Chondrocyte (in vitro differentiated cells): ENCODE measurements at regions not wholly inside any gene's neighbourhood (a gene's known extent, or its start where the extent isn't known, plus 50 kb on each side); places are given as distances from the start of the nearest gene placed in this dataset.

Source experiments
- DNase-seq: peaks from one replicate; pipeline ENCODE4 v3.0.0; 2021; ENCODE audit warnings: mixed read lengths, low spot score
- H3K27ac Mint-ChIP-seq: one replicate; pipeline ENCODE4 v1.8.0; 2021; ENCODE audit warnings: mild to moderate bottlenecking, moderate library complexity, mixed read lengths; ENCODE audit not compliant: unreplicated experiment
- H3K27me3 Mint-ChIP-seq: 2 replicates; pipeline ENCODE4 v1.8.0; 2021; ENCODE audit warnings: low read depth, mixed read lengths
- H3K36me3 Mint-ChIP-seq: 2 replicates; pipeline ENCODE4 v1.8.0; 2021; ENCODE audit warnings: low read depth, mixed read lengths
- H3K4me1 Mint-ChIP-seq: 2 replicates; pipeline ENCODE4 v1.8.0; 2021; ENCODE audit warnings: low read depth, mild to moderate bottlenecking, mixed read lengths
- H3K4me3 Mint-ChIP-seq: one replicate; pipeline ENCODE4 v1.8.0; 2021; ENCODE audit warnings: mild to moderate bottlenecking, moderate library complexity, mixed read lengths; ENCODE audit not compliant: unreplicated experiment
- H3K9me3 Mint-ChIP-seq: 2 replicates; pipeline ENCODE4 v1.8.0; 2021; ENCODE audit warnings: low read depth, mixed read lengths
- TF ChIP-seq, protein P1 (sequence below): fragments of 200-600 bp; sonication (generic); IDR thresholded peaks from 2 replicates; pipeline ENCODE4 v1.5.0; 2021; ENCODE audit warnings: antibody characterized with exemption, mild to moderate bottlenecking, moderate library complexity

- peaks cover 5% of the 10 kb centered on the region for H3K9me3 Mint-ChIP-seq
- peaks cover 21% of the 10 kb centered on the region for H3K4me1 Mint-ChIP-seq
- TF ChIP-seq, protein P1, sequence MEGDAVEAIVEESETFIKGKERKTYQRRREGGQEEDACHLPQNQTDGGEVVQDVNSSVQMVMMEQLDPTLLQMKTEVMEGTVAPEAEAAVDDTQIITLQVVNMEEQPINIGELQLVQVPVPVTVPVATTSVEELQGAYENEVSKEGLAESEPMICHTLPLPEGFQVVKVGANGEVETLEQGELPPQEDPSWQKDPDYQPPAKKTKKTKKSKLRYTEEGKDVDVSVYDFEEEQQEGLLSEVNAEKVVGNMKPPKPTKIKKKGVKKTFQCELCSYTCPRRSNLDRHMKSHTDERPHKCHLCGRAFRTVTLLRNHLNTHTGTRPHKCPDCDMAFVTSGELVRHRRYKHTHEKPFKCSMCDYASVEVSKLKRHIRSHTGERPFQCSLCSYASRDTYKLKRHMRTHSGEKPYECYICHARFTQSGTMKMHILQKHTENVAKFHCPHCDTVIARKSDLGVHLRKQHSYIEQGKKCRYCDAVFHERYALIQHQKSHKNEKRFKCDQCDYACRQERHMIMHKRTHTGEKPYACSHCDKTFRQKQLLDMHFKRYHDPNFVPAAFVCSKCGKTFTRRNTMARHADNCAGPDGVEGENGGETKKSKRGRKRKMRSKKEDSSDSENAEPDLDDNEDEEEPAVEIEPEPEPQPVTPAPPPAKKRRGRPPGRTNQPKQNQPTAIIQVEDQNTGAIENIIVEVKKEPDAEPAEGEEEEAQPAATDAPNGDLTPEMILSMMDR, result no peak
- H3K27me3 Mint-ChIP-seq, result no peaks in the 10 kb centered on the region
- DNase-seq, result no peak
- H3K27ac Mint-ChIP-seq, result no peak overlapping the region
- H3K4me3 Mint-ChIP-seq, result no peak overlapping the region
- no peaks in the 10 kb centered on the region for H3K36me3 Mint-ChIP-seq
Measured at GRCh38 chr3:55406696-55407425, 80.2 kb downstream of the WNT5A start.

DNA sequence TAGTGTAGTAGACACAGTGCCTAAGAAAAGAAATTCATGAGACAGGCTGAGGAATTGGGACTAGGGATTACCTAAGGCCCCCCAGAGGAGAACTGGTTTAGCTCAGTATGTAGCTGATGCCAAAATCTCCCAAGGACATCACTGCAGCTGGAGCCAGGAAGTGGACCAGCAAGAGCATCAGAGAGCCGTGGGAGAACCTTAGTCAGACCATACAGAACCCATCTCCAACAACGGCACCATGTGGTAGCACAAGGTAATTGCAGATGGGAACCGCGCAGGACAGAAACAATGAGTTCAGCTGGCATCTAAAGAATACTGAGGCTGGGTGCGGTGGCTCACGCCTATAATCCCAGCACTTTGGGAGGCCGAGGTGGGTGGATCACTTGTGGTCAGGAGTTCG is 81.7 kb downstream of the WNT5A start:
- no peak for DNase-seq
- no peak overlapping the region for H3K27ac Mint-ChIP-seq

DNA sequence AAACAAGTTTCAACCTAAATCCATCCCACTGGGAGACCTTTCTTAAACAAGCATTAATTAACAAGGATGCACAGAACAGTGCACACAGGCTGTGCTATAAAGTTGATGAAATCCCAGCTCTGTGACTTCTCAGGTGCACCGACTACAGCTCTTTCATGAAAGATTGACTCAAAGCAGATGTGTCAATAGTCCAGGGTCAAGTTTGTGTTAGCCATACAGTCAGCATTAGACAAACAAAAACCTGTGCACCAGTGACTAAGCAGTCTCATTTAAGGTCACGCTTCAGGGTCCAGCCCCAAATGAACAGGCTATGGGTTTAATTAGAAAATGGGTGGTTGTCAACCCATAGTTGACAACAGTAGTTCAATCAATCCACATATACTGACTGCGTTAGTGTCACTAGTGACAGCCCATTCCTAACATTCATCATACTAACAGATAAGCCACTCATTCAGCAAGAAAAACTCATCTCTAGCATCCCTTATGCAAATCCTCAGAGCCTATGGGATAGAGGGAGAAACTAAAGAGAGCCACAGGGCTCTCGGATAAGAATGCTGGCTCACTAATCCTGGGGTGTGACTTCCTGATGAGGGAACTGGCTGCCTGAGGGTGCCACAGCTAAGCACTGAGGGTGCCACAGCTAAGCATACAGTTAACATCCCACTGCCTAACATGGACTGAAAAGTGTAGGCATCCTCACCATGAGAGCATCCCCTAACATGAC is 84.1 kb downstream of the WNT5A start:
- peaks cover 10% of the 10 kb centered on the region for H3K4me1 Mint-ChIP-seq
- TF ChIP-seq, protein P1, result no peak
- H3K27ac Mint-ChIP-seq, result no peak overlapping the region
- H3K27me3 Mint-ChIP-seq, result no peaks in the 10 kb centered on the region
- DNase-seq, result no peak
- peaks cover 5% of the 10 kb centered on the region for H3K9me3 Mint-ChIP-seq
- no peaks in the 10 kb centered on the region for H3K36me3 Mint-ChIP-seq
- no peak overlapping the region for H3K4me3 Mint-ChIP-seq

More for the DNA sequence above, 81.7 kb downstream of the WNT5A start:
- Mint-ChIP-seq H3K36me3 (no peaks in the 10 kb centered on the region), H3K4me1 (peaks cover 21% of the 10 kb centered on the region), H3K4me3 (no peak overlapping the region), H3K9me3 (peaks cover 5% of the 10 kb centered on the region), H3K27me3 (no peaks in the 10 kb centered on the region)
- TF ChIP-seq, protein P1, result peak; percentile 46

DNA sequence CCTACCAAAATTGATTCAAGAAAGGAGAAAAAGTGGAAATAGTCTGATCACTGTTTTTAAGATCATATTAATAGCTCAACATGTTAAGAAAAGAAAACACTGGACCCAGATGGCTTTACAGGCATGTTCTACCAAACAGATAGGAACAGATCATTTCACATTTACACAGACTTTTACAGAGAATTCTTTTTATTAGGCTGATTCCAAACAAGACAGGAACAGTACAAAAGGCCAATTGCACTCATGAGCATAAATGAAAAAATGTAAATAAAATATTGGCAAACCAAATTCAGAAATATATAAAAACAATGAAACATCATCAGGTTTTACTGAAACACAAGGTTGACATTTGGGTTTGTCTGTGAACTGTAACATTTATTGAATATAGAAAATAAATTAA is 106.5 kb downstream of the WNT5A start:
- TF ChIP-seq, protein P1, result no peak
- no peak for DNase-seq
- Mint-ChIP-seq H3K36me3 (no peaks in the 10 kb centered on the region), H3K4me1 (peaks cover 4% of the 10 kb centered on the region), H3K27ac (no peak overlapping the region), H3K4me3 (no peak overlapping the region), H3K27me3 (peaks cover 1% of the 10 kb centered on the region), H3K9me3 (no peaks in the 10 kb centered on the region)

DNA sequence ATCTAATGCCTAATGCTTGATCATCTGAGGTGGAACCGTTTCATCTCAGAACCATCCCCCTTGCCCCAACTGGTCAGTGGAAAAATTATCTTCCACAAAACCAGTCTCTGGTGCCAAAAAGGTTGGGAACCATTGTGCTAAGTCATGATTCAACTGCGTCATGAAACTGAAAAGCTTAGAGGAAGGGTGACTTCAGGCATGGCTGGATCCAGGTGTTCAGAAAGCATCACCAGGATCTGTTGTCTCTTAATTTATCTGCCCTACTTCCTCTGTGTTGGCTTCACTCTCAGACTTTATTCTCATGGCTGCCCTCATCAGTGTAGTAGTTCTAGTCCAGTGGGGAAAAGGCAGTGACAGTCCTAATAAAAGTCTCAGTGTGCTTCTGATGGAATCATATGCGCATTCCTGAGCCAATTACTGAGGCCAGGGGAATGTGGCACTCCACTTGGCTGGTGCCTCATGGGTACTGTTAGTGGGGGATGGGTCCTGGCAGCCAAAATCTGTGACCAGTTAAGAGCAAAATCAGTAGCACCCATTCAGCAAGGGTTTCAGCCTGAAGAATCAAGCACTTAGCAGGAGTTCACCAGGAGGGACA is 110.3 kb downstream of the WNT5A start:
- TF ChIP-seq, protein P1, result no peak
- no peaks in the 10 kb centered on the region for H3K36me3 Mint-ChIP-seq
- no peak overlapping the region for H3K27ac Mint-ChIP-seq
- no peaks in the 10 kb centered on the region for H3K4me1 Mint-ChIP-seq
- no peaks in the 10 kb centered on the region for H3K9me3 Mint-ChIP-seq
- DNase-seq, result no peak
- H3K27me3 Mint-ChIP-seq, result peaks cover 1% of the 10 kb centered on the region
- no peak overlapping the region for H3K4me3 Mint-ChIP-seq
